DND-41 (cell line): ENCODE measurements at regions not wholly inside any gene's neighbourhood (a gene's known extent, or its start where the extent isn't known, plus 50 kb on each side); places are given as distances from the start of the nearest gene placed in this dataset.

Source experiments
- ATAC-seq: fragments of 200-7000 bp; cut with Tn5 transposase; 3 replicates; pipeline ENCODE4 v1.9.1; 2021; ENCODE audit warnings: low read depth; ENCODE audit not compliant: insufficient read depth
- DNase-seq: peaks from one replicate; pipeline ENCODE4 v3.0.0-alpha.2; 2020
- H2AFZ ChIP-seq: 2 replicates; pipeline ENCODE4 v1.6.0; 2012; ENCODE audit warnings: low read depth, low read length
- H3K27ac ChIP-seq: 2 replicates; pipeline ENCODE4 v1.5.1; 2012; ENCODE audit warnings: low read length, inconsistent platforms
- H3K27me3 ChIP-seq: fragments of 200-600 bp; sonication (generic); 2 replicates; pipeline ENCODE4 v1.6.0; 2012; ENCODE audit warnings: low read length, mild to moderate bottlenecking, inconsistent platforms; ENCODE audit not compliant: insufficient read depth, poor library complexity
- H3K36me3 ChIP-seq: 2 replicates; pipeline ENCODE4 v1.5.1; 2012; ENCODE audit warnings: low read length, inconsistent platforms; ENCODE audit not compliant: insufficient read depth
- H3K4me1 ChIP-seq: 2 replicates; pipeline ENCODE4 v1.5.1; 2012; ENCODE audit warnings: mild to moderate bottlenecking, low read length; ENCODE audit not compliant: insufficient read depth
- H3K4me2 ChIP-seq: 2 replicates; pipeline ENCODE4 v1.6.0; 2012; ENCODE audit warnings: mild to moderate bottlenecking, moderate library complexity, low read length, inconsistent platforms; ENCODE audit not compliant: insufficient read depth
- H3K4me3 ChIP-seq, 2 experiments: fragments of 200-600 bp in 1 of 2; shearing (Covaris generic) in 1 of 2; 2 replicates each; pipeline ENCODE4 v1.5.1; 2012 to 2016; ENCODE audit warnings: inconsistent platforms in 2 of 2, low read length in 2 of 2, mild to moderate bottlenecking in 2 of 2, low read depth in 1 of 2, moderate library complexity in 1 of 2
- H3K79me2 ChIP-seq: 2 replicates; pipeline ENCODE4 v1.6.0; 2012; ENCODE audit warnings: low read length, inconsistent platforms; ENCODE audit not compliant: insufficient read depth
- H3K9ac ChIP-seq: 2 replicates; pipeline ENCODE4 v1.6.0; 2012; ENCODE audit warnings: low read depth, mild to moderate bottlenecking, inconsistent platforms, low read length, moderate library complexity
- H3K9me3 ChIP-seq: 2 replicates; pipeline ENCODE4 v1.5.1; 2012; ENCODE audit warnings: low read length, moderate library complexity, mild to moderate bottlenecking, inconsistent platforms; ENCODE audit not compliant: insufficient read depth, severe bottlenecking
- H4K20me1 ChIP-seq: 2 replicates; pipeline ENCODE4 v1.6.0; 2012; ENCODE audit warnings: low read length; ENCODE audit not compliant: insufficient read depth
- CTCF ChIP-seq: IDR thresholded peaks from 2 replicates; pipeline ENCODE4 v1.5.1; 2012; ENCODE audit warnings: borderline replicate concordance, low read length, moderate library complexity, mild to moderate bottlenecking; ENCODE audit not compliant: poor library complexity, severe bottlenecking; ENCODE audit errors: extremely low read depth
- EZH2 ChIP-seq: IDR thresholded peaks from 3 replicates; pipeline ENCODE4 v1.6.1; 2012; ENCODE audit warnings: borderline replicate concordance, low read depth, mild to moderate bottlenecking, moderate library complexity, low read length, inconsistent platforms; ENCODE audit not compliant: severe bottlenecking

- Histone ChIP-seq H2AFZ (no peak overlapping the region), H3K4me2 (no peak overlapping the region), H3K27me3 (no peaks in the 10 kb centered on the region), H3K79me2 (no peaks in the 10 kb centered on the region), H3K4me3 (no peak overlapping the region), H3K27ac (no peak overlapping the region), H4K20me1 (no peaks in the 10 kb centered on the region), H3K36me3 (no peaks in the 10 kb centered on the region), H3K9me3 (no peaks in the 10 kb centered on the region), H3K4me1 (no peaks in the 10 kb centered on the region), H3K9ac (no peak overlapping the region)
- DNase-seq (no peak), ATAC-seq (no peak)
- no peak for TF ChIP-seq EZH2
- TF ChIP-seq CTCF, result no peak
Observed at GRCh38 chr5:122702524-122702875, 72.4 kb upstream of the SNX2 start.

GRCh38 chr5:122703203-122703602, 71.7 kb upstream of the SNX2 start:
- no peak overlapping the region for H3K9ac ChIP-seq
- no peak overlapping the region for H3K4me3 ChIP-seq
- ATAC-seq (no peak), DNase-seq (no peak)
- TF ChIP-seq CTCF (no peak), EZH2 (no peak)
- H3K9me3 ChIP-seq, result no peaks in the 10 kb centered on the region
- H3K27ac ChIP-seq, result no peak overlapping the region
- no peaks in the 10 kb centered on the region for H4K20me1 ChIP-seq
- no peaks in the 10 kb centered on the region for H3K27me3 ChIP-seq
- no peak overlapping the region for H2AFZ ChIP-seq
- no peak overlapping the region for H3K4me2 ChIP-seq
- H3K4me1 ChIP-seq, result no peaks in the 10 kb centered on the region
- no peaks in the 10 kb centered on the region for H3K79me2 ChIP-seq
- no peaks in the 10 kb centered on the region for H3K36me3 ChIP-seq

- ATAC-seq, result peak; percentile 55; the same call in 2 of the 3 replicates
- H4K20me1 ChIP-seq, result no peaks in the 10 kb centered on the region
- no peak overlapping the region for H3K9ac ChIP-seq
- no peaks in the 10 kb centered on the region for H3K9me3 ChIP-seq
- H3K4me1 ChIP-seq, result no peaks in the 10 kb centered on the region
- H3K79me2 ChIP-seq, result no peaks in the 10 kb centered on the region
- TF ChIP-seq EZH2, result no peak
- peak; percentile 50 for TF ChIP-seq CTCF
- H3K36me3 ChIP-seq, result no peaks in the 10 kb centered on the region
- H3K4me3 ChIP-seq, result no peak overlapping the region
- no peak for DNase-seq
- H3K27me3 ChIP-seq, result no peaks in the 10 kb centered on the region
- no peak overlapping the region for H2AFZ ChIP-seq
- no peak overlapping the region for H3K27ac ChIP-seq
- H3K4me2 ChIP-seq, result no peak overlapping the region
Observed at GRCh38 chr5:122704247-122705036, 70.4 kb upstream of the SNX2 start.
